Calu3 (cell line): ENCODE measurements at regions not wholly inside any gene's neighbourhood (a gene's known extent, or its start where the extent isn't known, plus 50 kb on each side); places are given as distances from the start of the nearest gene placed in this dataset.

Experiments
- BruUV-seq: library from RNA; stranded (reverse); fragments of 400-500 nt; replicated peaks from 2 replicates; lab custom pipeline; 2021; lab: Mats Ljungman, UMichigan
- CTCF ChIA-PET: fragments of 300-600 bp; sonication (Branson Sonifier 250); formaldehyde crosslinking; loops from one replicate; lab custom pipeline; 2022; ENCODE audit warnings: antibody characterized with exemption; lab: Charles Lee
- DNase-seq: peaks from one replicate; pipeline ENCODE4 v3.0.0; 2022
- H3K27ac Mint-ChIP-seq: one replicate; pipeline ENCODE4 v1.8.0; 2022; ENCODE audit warnings: mixed read lengths; ENCODE audit not compliant: unreplicated experiment
- H3K27me3 Mint-ChIP-seq: one replicate; pipeline ENCODE4 v1.8.0; 2022; ENCODE audit warnings: mixed read lengths; ENCODE audit not compliant: unreplicated experiment
- H3K36me3 Mint-ChIP-seq: one replicate; pipeline ENCODE4 v1.8.0; 2022; ENCODE audit warnings: mild to moderate bottlenecking, moderate library complexity, mixed read lengths; ENCODE audit not compliant: insufficient read depth, unreplicated experiment
- H3K4me1 Mint-ChIP-seq: one replicate; pipeline ENCODE4 v1.8.0; 2022; ENCODE audit warnings: mild to moderate bottlenecking, low read depth, mixed read lengths; ENCODE audit not compliant: unreplicated experiment
- H3K4me3 Mint-ChIP-seq: one replicate; pipeline ENCODE4 v1.8.0; 2022; ENCODE audit warnings: mild to moderate bottlenecking, low read depth, moderate library complexity, mixed read lengths; ENCODE audit not compliant: unreplicated experiment
- H3K9me3 Mint-ChIP-seq: one replicate; pipeline ENCODE4 v1.8.0; 2022; ENCODE audit warnings: low read depth, mixed read lengths; ENCODE audit not compliant: unreplicated experiment
- CTCF ChIP-seq: fragments of 200-600 bp; IDR thresholded peaks from one replicate; pipeline ENCODE4 v1.8.0; 2022; ENCODE audit warnings: antibody characterized with exemption; ENCODE audit not compliant: unreplicated experiment
- intact Hi-C: fragments of 100-400 bp; cut with micrococcal nuclease; formaldehyde crosslinking; loops from one replicate; pipeline ENCODE4 v1.10.0; 2022; ENCODE audit not compliant: unreplicated experiment

- no peak for DNase-seq
- H3K36me3 Mint-ChIP-seq: no peaks in the 10 kb centered on the region
These were observed 390.9 kb upstream of the DAB2 start for GRCh38 chr5:39815711-39816110.

GRCh38 chr5:39811381-39811780 lies 386.6 kb upstream of the DAB2 start:
- CTCF ChIA-PET: no interaction called here
- intact Hi-C loops: no loop called here
- no peak for DNase-seq
- BruUV-seq: no TSS peak
- H3K4me3 Mint-ChIP-seq: no peak overlapping the region
- H3K9me3 Mint-ChIP-seq: peaks cover 1% of the 10 kb centered on the region
- TF ChIP-seq CTCF: no peak
- H3K27me3 Mint-ChIP-seq: no peaks in the 10 kb centered on the region
- H3K27ac Mint-ChIP-seq: no peak overlapping the region
- H3K4me1 Mint-ChIP-seq: no peaks in the 10 kb centered on the region
- H3K36me3 Mint-ChIP-seq: no peaks in the 10 kb centered on the region

More at GRCh38 chr5:39815711-39816110, 390.9 kb upstream of the DAB2 start:
- Mint-ChIP-seq H3K4me3 (no peak overlapping the region), H3K9me3 (peaks cover 2% of the 10 kb centered on the region), H3K4me1 (no peaks in the 10 kb centered on the region), H3K27me3 (no peaks in the 10 kb centered on the region), H3K27ac (no peak overlapping the region)
- no TSS peak for BruUV-seq
- intact Hi-C loops: no loop called here
- TF ChIP-seq CTCF: no peak
- CTCF ChIA-PET: no interaction called here

GRCh38 chr5:39808656-39809055 lies 383.9 kb upstream of the DAB2 start:
- BruUV-seq: no TSS peak
- intact Hi-C loops: no loop called here
- CTCF ChIA-PET: no interaction called here
- no peak overlapping the region for H3K4me3 Mint-ChIP-seq
- H3K9me3 Mint-ChIP-seq: no peaks in the 10 kb centered on the region
- DNase-seq: no peak
- no peaks in the 10 kb centered on the region for H3K36me3 Mint-ChIP-seq
- H3K4me1 Mint-ChIP-seq: no peaks in the 10 kb centered on the region
- TF ChIP-seq CTCF: no peak
- H3K27ac Mint-ChIP-seq: no peak overlapping the region
- no peaks in the 10 kb centered on the region for H3K27me3 Mint-ChIP-seq

GRCh38 chr5:39801306-39801705 lies 376.5 kb upstream of the DAB2 start:
- Mint-ChIP-seq H3K27me3 (no peaks in the 10 kb centered on the region), H3K4me3 (no peak overlapping the region)

More at GRCh38 chr5:39801306-39801705, 376.5 kb upstream of the DAB2 start:
- H3K27ac Mint-ChIP-seq: no peak overlapping the region
- TF ChIP-seq CTCF: no peak
- intact Hi-C loops: no loop called here
- no peaks in the 10 kb centered on the region for H3K9me3 Mint-ChIP-seq
- CTCF ChIA-PET: no interaction called here
- no peaks in the 10 kb centered on the region for H3K36me3 Mint-ChIP-seq
- no TSS peak for BruUV-seq
- DNase-seq: no peak
- no peaks in the 10 kb centered on the region for H3K4me1 Mint-ChIP-seq
